GM18511 (cell line): ENCODE measurements at regions not wholly inside any gene's neighbourhood (a gene's known extent, or its start where the extent isn't known, plus 50 kb on each side); places are given as distances from the start of the nearest gene placed in this dataset.

Experiments
- ATAC-seq: cut with Tn5 transposase; IDR thresholded peaks from one replicate; pipeline ENCODE4 v1.9.1; 2021; ENCODE audit warnings: mild to moderate bottlenecking, moderate library complexity; ENCODE audit not compliant: unreplicated experiment

GRCh38 chr21:15233611-15234010 is 168.8 kb upstream of the NRIP1 start:
- ATAC-seq = no peak

- no peak for ATAC-seq
These were observed 171.3 kb upstream of the NRIP1 start for GRCh38 chr21:15236111-15236510.

DNA sequence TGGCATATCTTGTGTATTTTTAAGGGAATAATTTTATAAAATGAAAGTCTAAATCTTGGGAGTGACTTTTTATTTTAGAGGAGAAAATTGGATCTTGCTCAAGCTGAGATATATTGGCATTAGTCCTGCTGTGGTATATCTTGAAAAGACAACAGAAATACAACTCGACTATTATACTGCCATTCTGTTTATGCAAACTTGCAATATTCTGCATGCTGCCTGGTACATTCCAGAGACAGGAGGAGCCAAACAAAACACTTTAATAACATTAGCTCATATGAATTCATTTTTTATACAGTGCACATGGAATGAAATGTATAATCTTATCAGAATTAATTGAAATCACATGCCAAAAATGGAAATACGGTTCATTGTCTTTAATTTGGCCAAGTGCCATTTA is 176.0 kb upstream of the NRIP1 start:
- ATAC-seq = no peak

DNA sequence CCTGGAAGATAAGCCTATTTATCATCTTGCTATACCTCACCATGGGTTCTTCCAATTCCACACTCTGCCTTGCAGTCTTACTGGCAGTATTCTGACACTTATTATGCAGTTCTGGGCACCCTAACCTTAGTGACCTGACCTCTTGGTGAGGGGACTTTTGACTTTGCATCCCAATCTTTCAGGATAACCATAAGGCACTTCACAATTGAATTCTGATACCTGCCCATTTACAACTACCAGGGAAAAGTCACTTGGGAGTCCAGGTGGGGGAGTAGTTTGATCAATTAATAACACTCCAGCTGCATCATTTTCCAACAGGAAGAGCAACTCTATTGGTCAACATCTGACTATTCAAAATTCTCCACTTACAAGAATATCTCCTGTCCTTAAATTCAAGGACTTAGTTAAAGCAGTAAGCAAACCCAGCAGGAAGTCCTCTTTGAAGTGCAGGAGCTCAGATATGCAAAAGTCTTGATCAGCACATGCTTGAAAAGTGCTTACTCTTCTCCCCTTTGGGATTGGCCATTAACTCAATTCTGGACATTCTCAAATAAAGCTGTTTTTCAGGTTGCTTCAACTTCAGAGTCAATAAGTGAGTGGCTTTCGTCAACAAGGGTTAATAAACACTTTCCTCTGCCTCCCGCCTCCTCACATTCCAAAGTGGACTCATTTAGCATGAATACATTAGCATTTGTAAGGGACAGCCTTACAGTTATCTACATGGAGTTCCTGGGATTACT is 177.4 kb upstream of the NRIP1 start:
- ATAC-seq = no peak

- ATAC-seq = no peak
These were observed 178.1 kb upstream of the NRIP1 start for GRCh38 chr21:15242906-15243305.

GRCh38 chr21:15243406-15243805 is 178.6 kb upstream of the NRIP1 start:
- ATAC-seq = no peak

- no peak for ATAC-seq
These were observed 182.8 kb upstream of the NRIP1 start for GRCh38 chr21:15247613-15248012.

GRCh38 chr21:15249285-15249993 is 184.6 kb upstream of the NRIP1 start:
- no peak for ATAC-seq

DNA sequence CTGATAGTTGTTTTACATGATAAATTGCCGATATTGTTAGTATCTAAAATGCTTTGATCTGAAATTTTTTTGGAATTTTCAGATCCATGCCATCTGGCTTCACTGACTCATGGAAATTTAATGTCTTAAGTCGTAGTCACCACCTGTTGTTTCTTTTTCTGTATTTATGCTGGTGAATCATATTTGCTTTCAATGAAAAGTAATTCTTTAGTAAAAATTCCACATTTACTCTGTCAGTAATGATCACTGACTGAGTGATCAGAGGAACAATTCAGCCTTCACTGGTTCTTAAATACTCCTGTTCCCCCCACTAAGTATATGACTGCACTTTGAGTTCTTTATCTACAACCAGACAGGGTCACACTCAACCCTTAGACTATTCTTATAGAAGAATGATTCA is 185.6 kb upstream of the NRIP1 start:
- no peak for ATAC-seq

DNA sequence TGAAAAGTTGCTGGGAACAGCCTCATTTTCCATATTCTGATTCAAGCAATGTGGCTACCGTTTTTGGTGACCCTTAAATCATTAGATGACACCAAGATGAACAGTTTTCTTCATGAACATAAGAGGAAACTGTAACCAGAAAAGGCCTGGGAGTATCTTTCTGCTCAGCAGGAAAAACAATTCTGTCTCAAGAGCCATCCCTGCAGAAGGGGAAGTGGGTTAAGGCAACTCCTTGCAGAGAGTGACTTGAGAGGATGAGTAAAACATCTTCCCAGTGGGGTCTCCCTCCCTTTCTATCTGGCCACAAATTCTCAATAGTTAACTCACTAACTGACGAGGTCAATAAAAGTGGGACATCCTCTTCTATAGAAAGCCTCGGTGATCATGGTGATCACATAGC is 187.6 kb upstream of the NRIP1 start:
- no peak for ATAC-seq

DNA sequence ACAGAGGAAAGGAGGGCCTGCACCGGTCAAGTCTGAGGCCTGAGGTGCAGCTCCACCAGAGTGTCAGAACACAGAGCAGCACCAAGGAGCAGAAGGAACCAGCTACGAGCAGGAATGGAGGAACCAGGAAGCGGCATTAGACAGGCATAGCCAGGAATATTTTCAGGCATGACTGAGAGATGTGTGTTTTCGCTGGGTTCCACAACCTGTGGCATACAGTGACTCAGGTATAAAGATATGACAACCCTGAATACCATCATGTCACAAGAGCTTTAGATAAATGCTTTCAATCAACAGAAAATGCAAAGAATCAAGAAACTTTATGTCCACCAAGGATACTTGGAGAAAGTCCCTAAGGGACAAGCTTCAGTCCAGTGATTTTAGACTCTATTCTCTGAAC is 189.3 kb upstream of the NRIP1 start:
- ATAC-seq = no peak

- no peak for ATAC-seq
These were observed 190.5 kb upstream of the NRIP1 start for GRCh38 chr21:15255261-15255660.

DNA sequence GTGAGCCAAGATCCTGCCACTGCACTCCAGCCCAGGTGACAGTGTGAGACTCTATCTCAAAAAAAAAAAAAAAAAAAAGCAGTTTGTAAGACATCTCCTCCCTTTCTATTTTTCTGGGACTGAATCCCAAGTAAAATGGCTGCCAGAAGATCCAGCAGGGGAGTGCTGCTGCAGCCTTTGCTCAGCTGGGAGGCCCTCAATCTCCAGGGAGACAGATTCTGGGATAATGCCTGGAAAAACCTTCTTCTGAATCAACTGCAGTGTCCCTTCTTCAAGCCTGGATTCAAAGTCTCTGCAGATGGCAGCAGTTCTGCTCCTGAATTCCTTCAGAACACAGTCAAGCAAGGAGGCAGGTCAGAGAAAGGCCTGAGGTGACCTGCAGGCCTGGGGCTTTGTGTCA is 191.0 kb upstream of the NRIP1 start:
- no peak for ATAC-seq

GRCh38 chr21:15256996-15257395 is 192.2 kb upstream of the NRIP1 start:
- no peak for ATAC-seq

DNA sequence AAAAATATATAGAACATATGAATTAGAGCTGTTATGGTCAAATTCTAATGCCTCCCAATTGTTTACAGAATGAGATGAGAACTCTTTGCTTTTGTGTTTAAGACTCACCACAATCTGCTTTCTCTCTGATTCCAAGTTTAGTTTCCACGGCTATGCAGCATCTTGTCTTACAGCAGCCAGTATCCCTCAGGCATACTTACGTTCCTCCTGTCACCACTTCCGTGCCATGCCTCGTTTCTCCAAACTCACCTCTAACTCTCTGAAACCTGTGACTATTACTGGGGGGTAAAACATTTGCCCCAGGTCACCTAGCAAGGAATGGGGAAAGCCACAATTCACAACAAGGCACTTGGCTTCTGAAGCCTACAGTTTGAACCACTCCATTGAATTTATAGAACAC is 192.8 kb upstream of the NRIP1 start:
- ATAC-seq = no peak

- ATAC-seq = no peak
These were observed 195.0 kb upstream of the NRIP1 start for GRCh38 chr21:15259824-15260223.

GRCh38 chr21:15260604-15261003 is 195.8 kb upstream of the NRIP1 start:
- ATAC-seq = no peak

- ATAC-seq = no peak
These were observed 199.4 kb upstream of the NRIP1 start for GRCh38 chr21:15264084-15264665.

DNA sequence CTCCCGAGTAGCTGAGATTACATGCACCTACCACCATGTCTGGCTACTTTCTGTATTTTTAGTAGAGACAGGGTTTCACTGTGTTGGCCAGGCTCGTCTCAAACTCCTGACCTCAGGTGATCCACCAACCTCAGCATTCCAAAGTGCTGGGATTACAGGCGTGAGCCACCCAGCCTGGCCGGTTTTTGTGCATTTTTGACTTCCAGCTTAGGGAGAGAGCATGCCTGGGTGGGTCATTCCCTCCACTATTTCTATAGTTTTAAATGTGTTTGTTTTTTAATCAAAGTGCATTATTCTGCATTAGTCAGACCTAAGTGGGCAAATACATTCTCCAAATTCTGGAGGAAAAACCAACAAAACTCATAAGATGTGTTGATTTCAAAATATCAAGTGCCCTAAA is 207.4 kb upstream of the NRIP1 start:
- no peak for ATAC-seq

DNA sequence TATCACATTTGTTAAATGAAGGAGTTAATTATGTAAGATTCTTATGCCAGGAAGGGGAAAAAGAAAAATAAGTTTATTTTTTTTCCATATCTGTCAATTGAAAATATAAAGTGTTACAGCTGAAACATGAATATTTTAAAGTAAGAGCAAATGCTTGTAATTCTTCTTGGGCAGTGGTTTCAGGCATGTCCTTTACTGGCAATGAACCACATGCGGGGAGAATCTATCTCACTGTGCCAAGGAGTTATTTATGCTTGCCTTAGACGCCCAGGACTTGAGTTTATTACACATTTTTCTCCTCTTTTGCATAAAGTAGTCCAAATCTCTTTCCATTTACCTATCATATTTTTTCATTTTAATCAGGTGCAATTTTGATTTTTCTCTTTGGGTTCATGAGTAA is 207.8 kb upstream of the NRIP1 start:
- ATAC-seq = no peak

GRCh38 chr21:15273244-15273643 is 208.4 kb upstream of the NRIP1 start:
- no peak for ATAC-seq
